Testis (tissue), 2 donors: ENCODE measurements at regions not wholly inside any gene's neighbourhood (a gene's known extent, or its start where the extent isn't known, plus 50 kb on each side); places are given as distances from the start of the nearest gene placed in this dataset.

Experiments
- DNase-seq: peaks from one replicate; pipeline ENCODE4 v3.0.0-alpha.2; 2019
- H3K27ac ChIP-seq, 2 donors: fragments of 200-600 bp; sonication (generic); one replicate each; pipeline ENCODE4 v1.5.1; 2019
- H3K27me3 ChIP-seq: fragments of 200-600 bp; sonication (generic); one replicate; pipeline ENCODE4 v1.5.1; 2019
- H3K36me3 ChIP-seq: fragments of 200-600 bp; sonication (generic); one replicate; pipeline ENCODE4 v1.5.1; 2017; ENCODE audit warnings: low read depth; ENCODE audit errors: missing control alignments
- H3K4me1 ChIP-seq: fragments of 200-600 bp; sonication (generic); one replicate; pipeline ENCODE4 v1.5.1; 2019
- H3K4me3 ChIP-seq, 2 donors: fragments of 200-600 bp; sonication (generic); one replicate each; pipeline ENCODE4 v1.5.1; 2017 to 2019
- H3K9me3 ChIP-seq: fragments of 200-600 bp; sonication (generic); one replicate; pipeline ENCODE4 v1.5.1; 2017
- CTCF ChIP-seq, 3 experiments: fragments of 450-650 bp in 2 of 3; fragments of 200-600 bp in 1 of 3; sonication (generic) in 1 of 3; IDR thresholded peaks; one replicate each; pipeline ENCODE4 v1.5.1; 2016 to 2019; ENCODE audit warnings: antibody characterized with exemption in 3 of 3, mild to moderate bottlenecking in 2 of 3, moderate library complexity in 1 of 3
- POLR2A ChIP-seq: fragments of 450-650 bp; IDR thresholded peaks from one replicate; pipeline ENCODE4 v1.6.1; 2017; ENCODE audit warnings: antibody characterized with exemption, mild to moderate bottlenecking, moderate library complexity
- WGBS, 2 donors: methylation state at CpG; one replicate each; pipeline ENCODE4 v1.1.5; 2018; 5-methylcytosine and 5-hydroxymethylcytosine counted together
- intact Hi-C: fragments of 100-400 bp; cut with DNase I; formaldehyde crosslinking; loops from one replicate; pipeline ENCODE4 v1.15.1; 2023; ENCODE audit warnings: low total_unique reads

- Histone ChIP-seq H3K36me3 (no peaks in the 10 kb centered on the region), H3K27ac (no peak overlapping the region), H3K4me1 (no peaks in the 10 kb centered on the region), H3K9me3 (no peaks in the 10 kb centered on the region), H3K27me3 (no peaks in the 10 kb centered on the region), H3K4me3 (no peak overlapping the region)
- intact Hi-C loops: no loop called here
- 93 to 96% methylated on average over 2 of the region's 2 CpGs for WGBS, 2 donors
- TF ChIP-seq CTCF (IDR thresholded peaks at IDR 0.05): no peak
- no peak for TF ChIP-seq POLR2A
- no peak for DNase-seq
Observed at GRCh38 chr12:62136496-62136895, 123.7 kb upstream of the USP15 start.

- Histone ChIP-seq H3K4me3 (no peak overlapping the region), H3K9me3 (no peaks in the 10 kb centered on the region), H3K36me3 (no peaks in the 10 kb centered on the region), H3K27me3 (no peaks in the 10 kb centered on the region), H3K4me1 (no peaks in the 10 kb centered on the region), H3K27ac (no peak overlapping the region)
- TF ChIP-seq CTCF (IDR thresholded peaks at IDR 0.05) (no peak), POLR2A (no peak)
- 85 to 91% methylated on average over 2 of the region's 2 CpGs for WGBS, 2 donors
- intact Hi-C loops: no loop called here
- DNase-seq: no peak
Observed at GRCh38 chr12:62138527-62138926, 121.7 kb upstream of the USP15 start.

GRCh38 chr12:62146318-62146717 is 113.9 kb upstream of the USP15 start:
- Histone ChIP-seq H3K27me3 (no peaks in the 10 kb centered on the region), H3K36me3 (no peaks in the 10 kb centered on the region), H3K27ac (no peak overlapping the region), H3K9me3 (no peaks in the 10 kb centered on the region), H3K4me1 (no peaks in the 10 kb centered on the region), H3K4me3 (no peak overlapping the region)
- DNase-seq: no peak
- WGBS, 2 donors: 78 to 85% methylated on average over 3 of the region's 3 CpGs
- intact Hi-C loops: no loop called here
- TF ChIP-seq CTCF (IDR thresholded peaks at IDR 0.05): no peak
- no peak for TF ChIP-seq POLR2A

- no peaks in the 10 kb centered on the region for H3K9me3 ChIP-seq
- no peak overlapping the region for H3K27ac ChIP-seq
- DNase-seq: no peak
- intact Hi-C loops: no loop called here
- H3K4me1 ChIP-seq: peaks cover 5% of the 10 kb centered on the region
- TF ChIP-seq CTCF (IDR thresholded peaks at IDR 0.05): no peak
- TF ChIP-seq POLR2A: no peak
- H3K36me3 ChIP-seq: no peaks in the 10 kb centered on the region
- no peak overlapping the region for H3K4me3 ChIP-seq
- H3K27me3 ChIP-seq: no peaks in the 10 kb centered on the region
Observed at GRCh38 chr12:62158013-62158412, 102.2 kb upstream of the USP15 start.

GRCh38 chr12:62158461-62159360 is 101.5 kb upstream of the USP15 start:
- no peaks in the 10 kb centered on the region for H3K36me3 ChIP-seq
- TF ChIP-seq POLR2A: no peak
- TF ChIP-seq CTCF (IDR thresholded peaks at IDR 0.05): no peak
- H3K27ac ChIP-seq: no peak overlapping the region
- H3K27me3 ChIP-seq: no peaks in the 10 kb centered on the region
- no peaks in the 10 kb centered on the region for H3K9me3 ChIP-seq
- H3K4me1 ChIP-seq: peaks cover 5% of the 10 kb centered on the region
- intact Hi-C loops: no loop called here
- 64% methylated on average over 5 of the region's 5 CpGs for WGBS, 2 donors
- no peak overlapping the region for H3K4me3 ChIP-seq
- DNase-seq: no peak
